ENCODE measurements at regions not wholly inside any gene's neighbourhood (a gene's known extent, or its start where the extent isn't known, plus 50 kb on each side); places are given as distances from the start of the nearest gene placed in this dataset.
"Not testable (repeated sequence)": the region's sequence is repeated elsewhere in the genome, so short reads cannot be mapped to it uniquely, and the experiment has no call there.

GRCh38 chr6:113067612-113068275, 720.6 kb downstream of the RFPL4B start:
- in situ Hi-C loops (cut with HindIII; ENCODE audit: low sequenced_read_pairs): no loop called here

GRCh38 chr6:113068570-113068969, 721.4 kb downstream of the RFPL4B start:
- in situ Hi-C loops (cut with HindIII; ENCODE audit: low sequenced_read_pairs): no loop called here

GRCh38 chr6:113070681-113071080, 723.6 kb downstream of the RFPL4B start:
- in situ Hi-C loops (cut with HindIII; ENCODE audit: low sequenced_read_pairs): not testable (repeated sequence)

- in situ Hi-C loops (cut with HindIII; ENCODE audit: low sequenced_read_pairs): no loop called here
These were observed 726.6 kb downstream of the RFPL4B start for GRCh38 chr6:113073611-113074191.

GRCh38 chr6:113076116-113076515, 729.0 kb downstream of the RFPL4B start:
- in situ Hi-C loops (cut with HindIII; ENCODE audit: low sequenced_read_pairs): no loop called here

GRCh38 chr6:113076816-113077215, 729.7 kb downstream of the RFPL4B start:
- in situ Hi-C loops (cut with HindIII; ENCODE audit: low sequenced_read_pairs): no loop called here

GRCh38 chr6:113077794-113078193, 730.7 kb downstream of the RFPL4B start:
- in situ Hi-C loops (cut with HindIII; ENCODE audit: low sequenced_read_pairs): no loop called here

GRCh38 chr6:113078791-113079190, 731.7 kb downstream of the RFPL4B start:
- in situ Hi-C loops (cut with HindIII; ENCODE audit: low sequenced_read_pairs): no loop called here

GRCh38 chr6:113082745-113083144, 735.6 kb downstream of the RFPL4B start:
- in situ Hi-C loops (cut with HindIII; ENCODE audit: low sequenced_read_pairs): no loop called here

GRCh38 chr6:113083947-113084346, 736.8 kb downstream of the RFPL4B start:
- in situ Hi-C loops (cut with HindIII; ENCODE audit: low sequenced_read_pairs): no loop called here

GRCh38 chr6:113089056-113089455, 741.9 kb downstream of the RFPL4B start:
- in situ Hi-C loops (cut with HindIII; ENCODE audit: low sequenced_read_pairs): no loop called here

- in situ Hi-C loops (cut with HindIII; ENCODE audit: low sequenced_read_pairs): no loop called here
These were observed 745.7 kb downstream of the RFPL4B start for GRCh38 chr6:113092795-113093194.

GRCh38 chr6:113094779-113095178, 747.6 kb downstream of the RFPL4B start:
- in situ Hi-C loops (cut with HindIII; ENCODE audit: low sequenced_read_pairs): no loop called here

- in situ Hi-C loops (cut with HindIII; ENCODE audit: low sequenced_read_pairs): no loop called here
These were observed 748.7 kb downstream of the RFPL4B start for GRCh38 chr6:113095841-113096240.

- in situ Hi-C loops (cut with HindIII; ENCODE audit: low sequenced_read_pairs): no loop called here
These were observed 754.4 kb upstream of the MARCKS start for GRCh38 chr6:113102761-113103160.

- in situ Hi-C loops (cut with HindIII; ENCODE audit: low sequenced_read_pairs): no loop called here
These were observed 753.3 kb upstream of the MARCKS start for GRCh38 chr6:113103634-113104361.

GRCh38 chr6:113104541-113104940, 752.6 kb upstream of the MARCKS start:
- in situ Hi-C loops (cut with HindIII; ENCODE audit: low sequenced_read_pairs): no loop called here

- in situ Hi-C loops (cut with HindIII; ENCODE audit: low sequenced_read_pairs): no loop called here
These were observed 752.2 kb upstream of the MARCKS start for GRCh38 chr6:113104951-113105350.

- in situ Hi-C loops (cut with HindIII; ENCODE audit: low sequenced_read_pairs): no loop called here
These were observed 746.9 kb upstream of the MARCKS start for GRCh38 chr6:113110211-113110610.

GRCh38 chr6:113111550-113111949, 745.6 kb upstream of the MARCKS start:
- in situ Hi-C loops (cut with HindIII; ENCODE audit: low sequenced_read_pairs): no loop called here

- in situ Hi-C loops (cut with HindIII; ENCODE audit: low sequenced_read_pairs): no loop called here
These were observed 745.1 kb upstream of the MARCKS start for GRCh38 chr6:113112086-113112485.

- in situ Hi-C loops (cut with HindIII; ENCODE audit: low sequenced_read_pairs): no loop called here
These were observed 741.9 kb upstream of the MARCKS start for GRCh38 chr6:113115196-113115595.

Measured in endothelial cell of hepatic sinusoid (primary cell).